Endothelial cell of umbilical vein (primary cell): ENCODE measurements at regions not wholly inside any gene's neighbourhood (a gene's known extent, or its start where the extent isn't known, plus 50 kb on each side); places are given as distances from the start of the nearest gene placed in this dataset.

ENCODE experiments used
- CTCF ChIP-seq, 2 donors: IDR thresholded peaks; 1 replicate in 1 of 2; 2 replicates in 1 of 2; pipeline ENCODE4 v1.5.1; 2011; ENCODE audit warnings: low read length in 2 of 2, mild to moderate bottlenecking in 2 of 2, moderate library complexity in 2 of 2, control low read depth in 1 of 2, inconsistent platforms in 1 of 2, low read depth in 1 of 2; ENCODE audit not compliant: insufficient read depth in 1 of 2; ENCODE audit errors: extremely low read depth in 1 of 2
- EZH2 ChIP-seq: IDR thresholded peaks from 2 replicates; pipeline ENCODE4 v1.6.1; 2012; ENCODE audit warnings: borderline replicate concordance, low read depth, mild to moderate bottlenecking, moderate library complexity, low read length, inconsistent platforms; ENCODE audit not compliant: severe bottlenecking
- JUN ChIP-seq: IDR thresholded peaks from 2 replicates; pipeline ENCODE4 v1.6.1; 2011; ENCODE audit warnings: borderline replicate concordance, low read depth; ENCODE audit not compliant: insufficient read length, insufficient read depth
- MAX ChIP-seq: IDR thresholded peaks from 2 replicates; pipeline ENCODE4 v1.6.1; 2011; ENCODE audit not compliant: insufficient read depth, insufficient read length
- MYC ChIP-seq: IDR thresholded peaks from one replicate; pipeline ENCODE4 v1.6.1; 2011; ENCODE audit warnings: mild to moderate bottlenecking, low read depth, low read length
- POLR2A ChIP-seq: IDR thresholded peaks from 2 replicates; pipeline ENCODE4 v1.6.1; 2012; ENCODE audit warnings: low read depth, mild to moderate bottlenecking, control low read depth, low read length
- POLR2AphosphoS5 ChIP-seq: IDR thresholded peaks from 2 replicates; pipeline ENCODE4 v1.6.1; 2012; ENCODE audit warnings: low read depth, mild to moderate bottlenecking, control low read depth, low read length, moderate library complexity; ENCODE audit not compliant: insufficient read depth

- TF ChIP-seq CTCF (IDR thresholded peaks at IDR 0.05; ENCODE audit: extremely low read depth in 1 of 2, insufficient read depth in 1 of 2, low read depth in 1 of 2, low read length in 2 of 2) (no peak), POLR2AphosphoS5 (no peak), MAX (no peak), JUN (no peak), POLR2A (no peak), MYC (no peak), EZH2 (no peak)
Measured at GRCh38 chr7:47722126-47722525, 140.2 kb upstream of the TNS3 start.
